EL (cell line): ENCODE measurements at regions not wholly inside any gene's neighbourhood (a gene's known extent, or its start where the extent isn't known, plus 50 kb on each side); places are given as distances from the start of the nearest gene placed in this dataset.
"Not testable (repeated sequence)": the region's sequence is repeated elsewhere in the genome, so short reads cannot be mapped to it uniquely, and the experiment has no call there.

ENCODE experiments used
- DNase-seq: peaks from one replicate; pipeline ENCODE4 v3.0.0-alpha.2; 2016

DNA sequence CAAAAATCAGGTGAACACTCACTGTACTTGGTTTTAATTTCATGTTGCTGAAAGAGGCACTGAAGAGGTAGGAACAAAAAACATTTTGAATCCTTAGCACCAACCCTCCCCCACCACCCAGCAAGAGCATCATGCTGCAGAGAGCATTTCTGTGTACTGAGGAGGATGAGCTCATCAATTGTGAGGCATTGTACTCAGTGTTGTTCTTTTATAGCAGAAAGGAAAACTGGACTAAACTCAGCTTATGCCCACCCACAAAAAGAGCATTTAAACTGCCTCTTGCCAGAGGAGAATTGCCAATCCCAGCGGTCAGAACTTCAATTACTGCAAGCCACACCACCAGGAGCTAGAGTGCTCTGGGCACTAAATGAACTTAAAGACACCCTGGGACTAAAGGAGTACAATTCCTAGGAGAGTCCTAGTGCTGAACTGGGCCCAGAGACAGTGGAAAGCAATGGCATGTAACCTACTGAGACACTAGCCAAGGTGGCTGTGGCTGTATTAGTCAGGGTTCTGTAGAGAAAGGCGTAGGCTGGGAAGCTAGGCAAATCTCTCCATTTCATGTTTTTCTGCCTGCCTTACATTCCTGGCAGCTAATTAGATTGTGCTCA, 280.7 kb upstream of the KLHL4 start:
- no peak for DNase-seq

DNA sequence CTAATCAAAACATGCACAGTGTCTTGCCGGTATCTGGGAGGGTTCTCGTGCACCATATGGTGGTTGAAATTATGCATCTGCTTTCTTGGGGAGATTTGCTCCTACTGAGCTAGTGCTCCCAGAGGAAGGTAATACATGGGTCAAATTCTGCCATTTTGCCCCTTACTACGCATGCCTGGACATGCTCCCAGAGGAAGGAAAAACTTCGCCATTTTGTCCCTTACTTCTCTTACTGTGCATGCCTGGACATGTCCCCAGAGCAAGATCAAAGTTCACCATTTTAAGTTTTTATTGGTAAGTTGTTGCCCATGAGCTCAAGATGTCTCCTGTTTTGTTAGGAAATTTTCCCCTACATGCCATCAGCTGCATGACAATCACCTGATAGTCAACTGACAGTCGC, 252.1 kb upstream of the KLHL4 start:
- DNase-seq: no peak

DNA sequence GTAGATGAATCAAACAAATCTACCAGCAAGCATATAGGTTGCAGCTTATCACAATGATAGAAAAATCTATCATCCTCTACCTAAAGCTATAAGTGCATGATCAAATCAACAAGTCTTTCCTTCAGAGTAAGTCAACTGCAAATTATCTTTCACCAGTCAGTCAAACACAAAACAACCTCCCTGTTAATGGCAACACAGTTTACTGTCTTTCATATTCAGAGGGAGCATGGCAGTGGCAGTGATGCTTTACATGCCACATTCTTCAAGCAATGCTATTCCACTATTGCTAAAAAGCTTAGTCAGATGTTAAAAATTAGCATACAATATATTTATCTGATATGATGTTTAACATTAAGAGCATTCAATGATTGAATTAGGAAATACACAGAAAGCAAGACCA, 245.1 kb upstream of the KLHL4 start:
- DNase-seq: no peak

DNA sequence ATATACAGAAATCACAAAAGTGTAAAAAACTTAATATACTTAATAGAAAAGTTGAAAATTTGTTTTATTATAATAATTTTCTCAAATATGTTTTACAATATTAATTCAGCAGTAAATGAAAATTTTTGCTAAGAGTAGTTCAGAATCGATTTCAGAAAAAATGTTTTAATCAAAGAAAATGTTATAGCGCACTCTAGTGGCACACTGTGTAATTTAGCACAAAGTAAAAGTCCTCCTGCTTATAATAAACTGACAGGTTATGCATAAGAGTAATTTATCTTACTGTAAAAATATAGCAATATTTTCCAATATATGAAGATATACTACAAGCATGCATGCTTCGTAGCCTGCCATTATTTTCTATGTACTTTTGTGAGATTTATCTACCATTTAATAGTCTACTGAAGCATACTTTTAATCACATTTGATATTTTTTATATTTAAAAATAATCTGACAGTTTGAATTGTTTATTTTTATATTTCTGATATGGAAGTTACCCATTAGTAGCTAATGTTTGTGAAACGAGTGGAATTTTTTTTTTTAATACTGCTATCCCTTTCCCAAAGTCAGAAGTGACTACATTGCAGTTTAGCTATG, 217.9 kb upstream of the KLHL4 start:
- DNase-seq: peak; percentile 0

DNA sequence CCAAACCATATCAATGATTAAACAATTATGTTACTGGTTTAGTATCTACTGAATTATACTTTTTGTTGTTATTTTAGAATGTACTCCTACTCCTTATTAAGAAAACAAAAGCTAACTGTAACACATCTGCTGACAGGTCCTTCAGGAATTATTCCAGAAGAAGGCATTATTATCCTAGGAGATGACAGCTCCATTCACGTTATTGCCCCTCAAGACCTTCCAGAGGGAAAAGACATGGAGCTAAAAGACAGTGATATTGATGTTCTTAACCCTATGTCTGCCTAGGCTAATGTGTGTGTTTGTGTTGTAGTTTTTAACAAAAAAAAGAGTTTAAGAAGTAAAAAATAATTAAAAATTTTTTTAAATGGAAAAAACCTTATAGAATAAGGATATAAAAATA, 206.8 kb upstream of the KLHL4 start:
- no peak for DNase-seq

DNA sequence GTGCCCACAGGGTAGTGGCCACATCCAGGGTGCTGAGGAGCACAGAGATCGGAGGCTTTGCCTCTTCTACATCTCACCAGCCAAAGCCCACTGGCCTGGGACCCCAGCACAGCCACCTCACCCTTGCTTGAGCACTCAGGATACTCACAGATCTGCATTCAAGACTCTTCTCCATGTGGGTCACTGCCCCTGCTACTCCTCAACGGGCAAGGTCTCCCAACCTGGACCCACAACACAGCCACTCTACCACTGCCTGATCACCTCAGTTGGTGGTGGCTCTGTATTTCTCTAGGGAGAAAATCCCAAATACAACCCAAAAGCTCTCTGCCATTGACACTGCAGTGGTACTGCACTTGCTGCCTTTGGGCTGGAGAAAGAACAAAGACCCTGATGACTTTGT, 190.3 kb upstream of the KLHL4 start:
- DNase-seq: no peak

DNA sequence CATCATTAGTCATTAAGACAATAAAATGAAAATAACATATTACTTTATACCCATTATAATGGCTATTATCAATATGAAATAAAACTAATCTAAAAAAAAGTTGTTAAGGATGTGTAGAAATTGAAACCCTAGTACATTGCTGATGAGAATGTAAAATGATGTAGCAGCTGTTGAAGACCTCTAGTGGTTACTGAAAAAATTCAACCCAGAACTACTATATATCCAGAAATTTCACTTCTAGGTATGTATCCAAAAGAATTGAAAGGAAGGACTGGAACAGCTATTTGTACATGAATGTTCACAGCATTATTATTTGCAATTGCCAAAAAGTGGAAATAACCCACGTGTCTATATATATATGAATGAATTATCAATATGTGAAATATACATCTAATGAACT, 180.3 kb upstream of the KLHL4 start:
- DNase-seq: no peak

DNA sequence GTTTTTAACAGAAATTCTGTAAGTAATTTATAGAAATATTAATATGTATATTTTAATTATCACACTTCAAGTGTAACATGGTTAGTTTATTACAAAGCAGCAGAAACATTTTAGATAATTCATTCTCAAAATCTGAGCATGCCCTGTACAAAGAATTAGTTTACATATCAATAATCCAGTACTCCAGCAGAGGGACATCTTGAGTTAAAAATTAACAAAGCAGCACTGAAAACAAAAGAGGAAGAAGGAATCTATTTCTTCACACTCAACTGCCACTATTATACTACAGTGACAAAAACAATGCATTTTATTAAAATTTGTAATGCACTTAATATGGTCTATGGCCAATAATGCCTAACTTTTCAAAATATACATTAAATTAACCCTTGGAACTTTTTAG, 179.1 kb upstream of the KLHL4 start:
- no peak for DNase-seq

DNA sequence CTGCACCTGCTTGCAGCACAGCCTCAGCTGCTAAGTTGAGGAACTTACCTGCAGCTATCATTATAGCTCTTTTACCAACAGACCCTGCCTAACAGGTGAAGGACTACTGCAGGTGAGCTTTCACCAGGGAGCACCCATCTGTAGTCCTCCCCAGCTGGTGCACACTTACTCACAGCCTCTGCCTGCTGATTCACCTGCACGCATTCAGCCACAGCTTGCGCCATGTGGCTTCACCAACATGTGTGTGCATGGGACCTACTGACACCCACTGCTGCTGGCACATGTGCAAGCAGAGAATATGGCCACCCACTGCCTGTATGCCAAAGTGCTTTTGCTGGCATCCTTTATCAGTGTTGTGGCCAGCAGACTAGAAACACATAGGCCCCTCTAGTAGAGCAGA, 146.7 kb upstream of the KLHL4 start:
- DNase-seq: no peak

DNA sequence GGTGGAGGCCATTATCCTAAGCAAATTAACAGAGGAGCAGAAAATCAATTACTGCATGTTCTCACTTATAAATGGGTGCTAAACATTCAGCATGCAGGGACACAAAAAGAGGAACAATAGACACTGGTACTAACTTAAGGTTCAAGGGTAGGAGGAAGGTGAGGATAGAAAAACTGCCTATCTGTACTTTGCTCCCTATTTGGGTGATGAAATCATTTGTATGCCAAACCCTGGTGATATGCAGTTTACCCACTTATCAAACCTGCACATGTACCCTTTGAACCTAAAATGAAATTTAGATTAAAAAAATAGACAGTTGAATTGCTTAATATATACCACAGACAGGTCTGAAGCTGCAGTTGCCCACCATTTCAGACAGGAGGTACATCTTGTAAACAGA, 143.3 kb upstream of the KLHL4 start:
- no peak for DNase-seq

DNA sequence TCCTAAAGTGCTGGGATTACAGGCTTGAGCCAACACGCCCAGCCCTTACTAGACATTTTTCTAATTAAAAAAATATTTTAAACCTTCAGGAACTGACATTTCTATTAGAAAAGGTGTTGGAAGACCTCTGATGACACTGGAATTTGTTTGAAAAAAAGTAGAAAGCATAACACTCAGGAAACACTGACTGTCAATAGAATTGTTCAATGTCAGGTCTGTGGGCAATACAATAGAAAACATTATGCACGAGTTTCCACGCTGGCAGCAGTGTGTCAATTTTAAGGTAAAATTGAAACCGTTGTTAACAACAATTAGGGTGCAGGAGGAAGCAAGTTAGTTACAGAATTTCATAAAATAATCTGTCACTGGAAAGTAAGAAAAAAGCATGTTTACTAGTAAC, 140.7 kb upstream of the KLHL4 start:
- DNase-seq: no peak

DNA sequence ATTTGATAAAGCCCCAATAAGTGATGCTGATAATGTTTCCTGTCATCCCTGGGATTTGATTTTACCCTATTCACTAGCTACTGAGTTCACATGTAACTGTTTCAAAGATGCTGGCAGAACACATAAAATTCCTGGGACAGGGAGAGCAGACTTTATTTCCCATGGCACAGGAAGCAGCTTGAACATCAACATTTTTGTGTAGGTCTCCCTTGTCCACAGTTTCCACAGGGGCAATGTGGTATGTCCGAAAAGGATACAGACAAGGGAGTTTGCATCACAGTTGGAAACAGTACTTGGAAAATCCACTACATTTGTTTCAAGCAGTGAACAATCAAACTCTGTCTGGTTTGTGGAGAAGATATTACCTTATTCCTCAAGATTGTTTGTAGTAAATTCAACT, 129.2 kb upstream of the KLHL4 start:
- DNase-seq: no peak

DNA sequence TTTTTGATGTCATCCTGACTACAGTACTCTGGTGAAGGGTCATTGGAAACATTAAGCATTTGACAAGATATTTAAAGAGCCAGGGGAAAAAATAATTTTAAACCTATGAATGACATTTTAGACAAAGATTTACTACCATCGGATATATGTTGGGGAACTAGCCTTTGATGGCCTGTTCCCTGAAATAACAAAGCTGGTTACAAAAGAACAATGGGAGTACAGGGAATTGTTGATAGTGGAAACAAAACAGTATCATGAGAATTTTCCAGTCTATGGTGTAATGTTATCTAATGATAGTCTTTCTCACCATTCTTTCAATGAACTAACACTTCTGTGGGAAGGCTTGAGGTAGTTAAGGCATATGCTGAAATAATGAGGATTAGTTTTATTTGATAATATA, 125.9 kb upstream of the KLHL4 start:
- no peak for DNase-seq

DNA sequence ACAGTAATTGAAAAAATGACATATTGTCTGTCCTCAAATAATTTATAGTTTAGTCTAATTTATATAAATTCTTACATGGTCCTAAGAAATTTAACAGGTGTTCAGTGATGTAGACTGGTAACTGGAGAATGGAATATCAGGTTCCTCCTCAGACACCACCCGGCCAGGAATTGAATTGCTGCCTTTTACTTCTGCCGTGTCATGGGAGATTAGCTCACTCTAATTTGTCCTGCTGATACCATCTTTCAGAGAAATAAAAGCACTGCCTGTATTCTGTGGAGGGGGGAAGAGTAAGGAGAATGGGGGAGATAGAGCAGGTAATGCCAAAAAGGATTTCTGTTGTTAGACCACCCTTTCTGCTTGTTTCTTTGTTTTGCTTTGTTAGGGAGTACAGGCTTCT, 125.2 kb upstream of the KLHL4 start:
- DNase-seq: no peak

DNA sequence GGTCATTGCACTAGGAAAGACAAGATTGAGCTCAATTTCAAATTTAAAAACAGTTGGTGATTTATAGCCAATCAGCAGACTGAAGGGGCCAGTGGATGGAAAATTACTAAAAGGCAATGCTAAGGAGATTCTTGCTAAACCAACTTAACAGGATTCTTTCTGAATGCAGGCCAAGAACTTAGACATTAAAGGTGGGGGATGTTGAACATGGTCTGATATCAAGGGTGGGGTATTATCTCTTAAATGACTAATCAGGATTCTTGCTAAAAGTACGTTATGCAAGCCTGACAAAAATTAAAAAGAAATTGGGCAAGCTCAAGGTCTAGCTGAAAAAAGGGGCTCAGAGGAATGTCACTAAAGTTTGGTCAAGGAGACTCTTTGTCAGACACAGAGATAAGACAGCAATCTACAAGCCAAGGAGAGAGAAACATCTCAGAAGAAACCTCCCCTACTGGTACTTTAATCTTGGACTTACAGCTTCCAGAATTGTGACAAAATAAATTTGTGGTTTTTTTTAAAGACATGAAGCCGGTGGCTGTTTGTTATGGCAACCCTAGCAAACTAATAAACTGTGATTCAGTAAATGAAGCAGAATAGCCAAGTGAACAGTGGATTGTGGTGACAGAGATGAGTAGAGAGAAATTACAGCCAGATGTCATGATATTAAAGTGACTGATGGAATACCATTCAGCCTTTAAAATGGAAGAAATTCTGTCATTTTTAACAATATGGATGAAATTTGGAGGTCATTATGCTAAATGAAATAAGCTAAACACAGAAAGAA, 120.3 kb upstream of the KLHL4 start:
- no peak for DNase-seq

DNA sequence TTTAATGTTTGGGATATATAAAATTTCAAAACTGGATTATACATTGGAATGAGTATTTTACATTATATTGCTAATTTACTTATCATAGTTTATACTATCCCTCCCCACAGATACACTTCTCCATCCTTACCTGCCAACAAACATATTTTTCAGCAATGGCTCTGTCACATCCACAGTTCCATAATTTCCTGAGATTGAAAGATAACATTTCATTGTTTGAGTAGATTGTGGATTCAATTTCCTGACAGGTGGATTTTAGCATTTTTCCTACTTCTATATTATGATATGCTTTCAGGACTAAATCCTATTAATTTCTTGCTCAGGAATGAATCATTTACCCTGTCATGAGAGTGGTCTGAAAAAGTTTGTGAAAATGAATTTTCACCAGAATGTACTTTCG, 115.3 kb upstream of the KLHL4 start:
- DNase-seq: no peak

DNA sequence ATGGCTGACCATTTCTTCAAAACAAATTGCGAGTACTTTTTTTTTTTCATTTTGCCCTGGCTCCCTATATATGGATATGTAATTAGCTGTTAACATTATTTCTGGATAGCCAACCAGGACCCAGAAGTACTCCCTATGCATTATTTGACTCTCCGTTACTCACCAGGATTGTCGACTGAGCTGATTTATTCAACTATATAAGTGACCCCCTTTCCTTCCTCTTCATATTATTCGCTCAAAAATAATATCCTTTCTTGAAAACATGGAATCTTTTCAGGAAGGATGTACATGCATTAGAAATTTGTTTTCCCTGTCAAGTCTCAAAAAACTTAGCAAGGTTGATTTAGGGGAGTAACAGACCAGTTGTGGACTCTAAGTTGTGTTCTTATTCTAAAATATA, 114.1 kb upstream of the KLHL4 start:
- DNase-seq: no peak

DNA sequence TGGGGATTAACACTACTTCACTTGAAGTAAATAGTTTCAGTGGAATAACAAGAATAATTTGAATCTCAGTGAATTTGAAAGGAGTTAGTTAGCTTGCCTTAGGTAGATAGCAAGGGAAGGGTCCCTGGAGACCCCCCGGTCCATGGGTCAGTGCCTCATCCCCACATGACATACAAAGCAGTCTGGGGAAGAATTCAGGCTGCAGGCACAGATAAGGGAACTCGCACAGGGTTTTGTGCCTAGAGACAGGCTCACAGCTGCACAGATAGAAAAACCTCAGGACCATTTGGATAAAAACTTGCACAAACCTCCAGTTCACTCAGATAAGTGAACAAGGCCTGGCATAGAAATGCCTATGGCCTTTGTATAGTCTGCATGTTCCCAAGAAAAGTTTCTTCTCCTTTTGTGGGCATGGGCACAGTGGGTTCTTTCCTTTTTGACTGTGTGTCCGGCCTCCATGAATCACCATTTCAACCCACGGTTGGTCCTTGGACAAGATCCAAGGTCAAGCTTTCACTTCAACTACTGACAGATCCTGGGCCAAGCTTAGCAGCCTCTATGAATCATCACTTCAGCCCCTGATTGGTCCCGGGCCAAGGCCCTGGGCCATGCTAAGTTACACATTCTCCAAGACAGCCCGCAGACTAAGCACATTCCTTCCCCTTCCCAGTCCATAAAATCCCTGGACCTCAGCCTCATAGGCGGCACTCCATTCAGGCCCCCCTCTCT, 108.3 kb upstream of the KLHL4 start:
- DNase-seq: no peak

DNA sequence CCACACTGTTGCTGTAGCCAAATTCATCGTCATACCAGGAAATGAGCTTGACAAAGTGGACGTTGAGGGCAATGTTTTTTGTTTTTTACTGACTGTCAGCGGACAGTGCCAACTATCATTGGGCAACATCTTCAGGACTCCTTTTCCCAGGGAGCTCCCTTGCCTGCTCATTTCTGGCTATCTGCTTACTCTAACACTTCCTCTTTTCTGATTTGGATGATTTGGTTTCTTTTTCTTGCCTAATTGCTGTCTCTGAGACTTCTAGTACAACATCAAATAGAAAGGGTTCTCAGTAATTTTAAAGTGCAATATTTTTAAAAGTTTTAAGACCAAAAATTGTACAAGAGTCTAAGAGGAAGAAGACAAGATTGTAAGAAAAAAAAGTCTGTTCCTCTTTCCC, 92.0 kb upstream of the KLHL4 start:
- DNase-seq: no peak

DNA sequence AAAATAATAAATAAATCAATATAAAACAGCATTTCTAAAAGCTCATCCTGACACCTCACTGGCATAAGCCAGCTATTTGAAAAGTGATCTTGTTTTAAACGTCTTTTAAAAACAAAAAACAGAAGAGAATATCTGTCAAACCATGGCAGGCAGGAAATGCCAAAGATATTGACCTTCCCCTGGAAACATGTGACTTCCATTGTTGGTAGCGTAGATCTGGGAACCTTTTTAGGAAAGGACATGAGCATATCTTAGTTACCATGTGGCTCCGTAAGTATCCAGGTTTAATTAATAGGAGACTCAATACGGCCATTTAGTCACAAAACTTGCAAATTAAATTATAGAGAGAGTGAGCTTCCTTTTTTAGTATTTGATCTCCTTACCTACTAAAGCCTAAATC, 83.0 kb upstream of the KLHL4 start:
- no peak for DNase-seq

DNA sequence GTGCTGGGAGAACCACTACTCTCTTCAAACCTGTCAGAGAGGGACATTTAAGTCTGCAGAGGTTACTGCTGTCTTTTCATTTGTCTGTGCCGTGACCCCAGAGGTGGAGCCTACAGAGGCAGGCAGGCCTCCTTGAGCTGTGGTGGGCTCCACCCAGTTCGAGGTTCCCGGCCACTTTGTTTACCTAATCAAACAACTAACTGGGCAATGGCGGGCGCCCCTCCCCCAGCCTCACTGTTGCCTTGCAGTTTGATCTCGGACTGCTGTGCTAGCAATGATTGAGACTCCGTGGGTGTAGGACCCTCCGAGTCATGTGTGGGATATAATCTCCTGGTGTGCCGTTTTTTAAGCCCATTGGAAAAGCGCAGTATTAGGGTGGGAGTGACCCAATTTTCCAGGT, 69.0 kb upstream of the KLHL4 start:
- DNase-seq: not testable (repeated sequence)

DNA sequence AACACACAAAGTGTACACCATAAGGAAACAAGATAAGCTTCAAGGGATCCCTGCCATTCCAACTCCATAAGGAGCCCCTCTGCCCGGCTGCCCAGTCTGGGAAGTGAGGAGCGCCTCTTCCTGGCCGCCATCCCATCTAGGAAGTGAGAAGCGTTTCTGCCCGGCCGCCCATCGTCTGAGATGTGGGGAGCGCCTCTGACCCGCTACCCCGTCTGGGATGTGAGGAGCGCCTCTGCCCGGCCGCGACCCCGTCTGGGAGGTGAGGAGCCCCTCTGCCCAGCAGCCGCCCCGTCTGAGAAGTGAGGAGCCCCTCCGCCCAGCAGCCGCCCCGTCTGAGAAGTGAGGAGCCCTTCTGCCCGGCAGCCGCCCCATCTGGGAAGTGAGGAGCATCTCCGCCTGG, 51.8 kb upstream of the KLHL4 start:
- not testable (repeated sequence) for DNase-seq
